OCI-LY7 (cell line): ENCODE measurements at regions not wholly inside any gene's neighbourhood (a gene's known extent, or its start where the extent isn't known, plus 50 kb on each side); places are given as distances from the start of the nearest gene placed in this dataset.
"Not testable (repeated sequence)": the region's sequence is repeated elsewhere in the genome, so short reads cannot be mapped to it uniquely, and the experiment has no call there.

ENCODE experiments used
- CTCF ChIP-seq: fragments of 200-600 bp; sonication (generic); conservative IDR thresholded peaks from 2 replicates; pipeline ENCODE4 v1.5.1; 2014; ENCODE audit warnings: mild to moderate bottlenecking, antibody characterized with exemption, low read length, moderate library complexity, mixed read lengths
- EZH2phosphoT487 ChIP-seq: fragments of 200-600 bp; sonication (generic); IDR thresholded peaks from 2 replicates; pipeline ENCODE4 v1.6.1; 2018; ENCODE audit warnings: low read depth, borderline replicate concordance, mild to moderate bottlenecking, mixed run types, antibody characterized with exemption, low read length, moderate library complexity, mixed read lengths

- TF ChIP-seq CTCF, EZH2phosphoT487: not testable (repeated sequence)
Observed at GRCh38 chr20:5452691-5453090, 135.9 kb upstream of the PROKR2 start.
